ENCODE measurements at regions not wholly inside any gene's neighbourhood (a gene's known extent, or its start where the extent isn't known, plus 50 kb on each side); places are given as distances from the start of the nearest gene placed in this dataset.

DNA sequence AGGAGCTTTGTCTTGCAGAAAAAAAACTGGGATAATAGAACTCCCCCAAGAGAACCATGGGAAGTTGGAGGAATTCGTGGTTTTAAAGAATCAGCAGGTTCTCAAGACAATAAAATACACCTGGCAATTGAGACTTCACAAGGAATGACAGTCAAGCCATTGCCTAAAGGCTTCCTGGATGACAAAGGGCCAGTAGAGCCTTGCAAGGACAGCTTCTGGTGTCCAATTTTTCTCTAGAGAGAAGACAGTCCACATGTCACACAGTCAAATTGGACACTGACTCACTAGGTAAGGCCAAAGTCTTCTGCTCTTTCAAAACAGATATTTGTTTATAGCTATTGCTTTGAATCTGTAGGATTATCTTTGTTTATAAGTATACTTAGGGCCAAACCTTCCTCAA, 80.3 kb upstream of the BMP5 start:
- no peak for DNase-seq (ENCODE audit: low read depth in 1 of 2, low spot score in 1 of 2)
- no peak overlapping the region for H3K27ac ChIP-seq (replicated peaks)
- H3K4me3 ChIP-seq (replicated peaks; ENCODE audit: insufficient read depth, low read length) = no peak overlapping the region
- TF ChIP-seq SPI1 (IDR thresholded peaks at IDR 0.05; ENCODE audit: borderline replicate concordance, low read depth) = no peak
- no peak for TF ChIP-seq REST (IDR thresholded peaks at IDR 0.05; ENCODE audit: insufficient replicate concordance, low read depth)
- TF ChIP-seq GABPA (IDR thresholded peaks at IDR 0.05; ENCODE audit: low read depth) = no peak
- TF ChIP-seq POLR2AphosphoS5 (IDR thresholded peaks at IDR 0.05; ENCODE audit: low read depth) = no peak
- TF ChIP-seq, protein P1, sequence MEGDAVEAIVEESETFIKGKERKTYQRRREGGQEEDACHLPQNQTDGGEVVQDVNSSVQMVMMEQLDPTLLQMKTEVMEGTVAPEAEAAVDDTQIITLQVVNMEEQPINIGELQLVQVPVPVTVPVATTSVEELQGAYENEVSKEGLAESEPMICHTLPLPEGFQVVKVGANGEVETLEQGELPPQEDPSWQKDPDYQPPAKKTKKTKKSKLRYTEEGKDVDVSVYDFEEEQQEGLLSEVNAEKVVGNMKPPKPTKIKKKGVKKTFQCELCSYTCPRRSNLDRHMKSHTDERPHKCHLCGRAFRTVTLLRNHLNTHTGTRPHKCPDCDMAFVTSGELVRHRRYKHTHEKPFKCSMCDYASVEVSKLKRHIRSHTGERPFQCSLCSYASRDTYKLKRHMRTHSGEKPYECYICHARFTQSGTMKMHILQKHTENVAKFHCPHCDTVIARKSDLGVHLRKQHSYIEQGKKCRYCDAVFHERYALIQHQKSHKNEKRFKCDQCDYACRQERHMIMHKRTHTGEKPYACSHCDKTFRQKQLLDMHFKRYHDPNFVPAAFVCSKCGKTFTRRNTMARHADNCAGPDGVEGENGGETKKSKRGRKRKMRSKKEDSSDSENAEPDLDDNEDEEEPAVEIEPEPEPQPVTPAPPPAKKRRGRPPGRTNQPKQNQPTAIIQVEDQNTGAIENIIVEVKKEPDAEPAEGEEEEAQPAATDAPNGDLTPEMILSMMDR (IDR thresholded peaks at IDR 0.05; ENCODE audit: insufficient read depth, low read length) = no peak
- no peaks in the 10 kb centered on the region for H3K27me3 ChIP-seq (ENCODE audit: insufficient read depth, poor library complexity, severe bottlenecking)

GRCh38 chr6:55954436-55954835, 79.0 kb upstream of the BMP5 start:
- no peak overlapping the region for H3K4me3 ChIP-seq (replicated peaks; ENCODE audit: insufficient read depth, low read length)
- no peak for DNase-seq (ENCODE audit: low read depth in 1 of 2, low spot score in 1 of 2)
- H3K27me3 ChIP-seq (ENCODE audit: insufficient read depth, poor library complexity, severe bottlenecking) = no peaks in the 10 kb centered on the region
- no peak overlapping the region for H3K27ac ChIP-seq (replicated peaks)
- no peak for TF ChIP-seq POLR2AphosphoS5 (IDR thresholded peaks at IDR 0.05; ENCODE audit: low read depth)
- no peak for TF ChIP-seq GABPA (IDR thresholded peaks at IDR 0.05; ENCODE audit: low read depth)
- no peak for TF ChIP-seq SPI1 (IDR thresholded peaks at IDR 0.05; ENCODE audit: borderline replicate concordance, low read depth)
- no peak for TF ChIP-seq REST (IDR thresholded peaks at IDR 0.05; ENCODE audit: insufficient replicate concordance, low read depth)
- TF ChIP-seq, protein P1 (IDR thresholded peaks at IDR 0.05; ENCODE audit: insufficient read depth, low read length) = no peak

GRCh38 chr6:55953335-55953734, 77.9 kb upstream of the BMP5 start:
- H3K4me3 ChIP-seq (replicated peaks; ENCODE audit: insufficient read depth, low read length) = no peak overlapping the region
- no peak overlapping the region for H3K27ac ChIP-seq (replicated peaks)
- no peak for DNase-seq (ENCODE audit: low read depth in 1 of 2, low spot score in 1 of 2)
- TF ChIP-seq POLR2AphosphoS5 (IDR thresholded peaks at IDR 0.05; ENCODE audit: low read depth) (no peak), GABPA (IDR thresholded peaks at IDR 0.05; ENCODE audit: low read depth) (no peak), REST (IDR thresholded peaks at IDR 0.05; ENCODE audit: insufficient replicate concordance, low read depth) (no peak), SPI1 (IDR thresholded peaks at IDR 0.05; ENCODE audit: borderline replicate concordance, low read depth) (no peak)
- TF ChIP-seq, protein P1 (IDR thresholded peaks at IDR 0.05; ENCODE audit: insufficient read depth, low read length) = no peak
- no peaks in the 10 kb centered on the region for H3K27me3 ChIP-seq (ENCODE audit: insufficient read depth, poor library complexity, severe bottlenecking)

All from HL-60 (cell line).